Large intestine (tissue), 3 donors: ENCODE measurements at regions not wholly inside any gene's neighbourhood (a gene's known extent, or its start where the extent isn't known, plus 50 kb on each side); places are given as distances from the start of the nearest gene placed in this dataset.
A peak's percentile ranks its signal among the peaks of the same experiment; 100 is the strongest.

Experiments used
- DNase-seq, 2 donors: peaks; one replicate each; pipeline versions ENCODE4 v3.0.0 to v3.0.0-alpha.2; 2013
- H3K27ac ChIP-seq: one replicate; pipeline ENCODE4 v1.5.1; 2013; ENCODE audit warnings: low read length
- H3K27me3 ChIP-seq: 2 replicates; pipeline ENCODE4 v1.6.1; 2013; ENCODE audit warnings: low read length; ENCODE audit not compliant: control insufficient read depth, insufficient read depth
- H3K36me3 ChIP-seq: 2 replicates; pipeline ENCODE4 v1.6.1; 2013; ENCODE audit warnings: low read length; ENCODE audit not compliant: control insufficient read depth, insufficient read depth
- H3K4me1 ChIP-seq: one replicate; pipeline ENCODE4 v1.6.1; 2013; ENCODE audit warnings: low read length; ENCODE audit not compliant: control insufficient read depth, insufficient read depth
- H3K4me3 ChIP-seq: one replicate; pipeline ENCODE4 v1.5.1; 2013; ENCODE audit warnings: low read length
- H3K9me3 ChIP-seq: one replicate; pipeline ENCODE4 v1.6.1; 2013; ENCODE audit warnings: mild to moderate bottlenecking, low read depth, low read length, moderate library complexity; ENCODE audit not compliant: control insufficient read depth
- WGBS: methylation state at CpG from one replicate; pipeline ENCODE4 v1.1.5; 2013; ENCODE audit warnings: low lambda C conversion rate; ENCODE audit not compliant: insufficient coverage; 5-methylcytosine and 5-hydroxymethylcytosine counted together

- Histone ChIP-seq H3K27me3 (peaks cover 2% of the 10 kb centered on the region), H3K9me3 (no peaks in the 10 kb centered on the region), H3K4me3 (no peak overlapping the region), H3K4me1 (no peaks in the 10 kb centered on the region), H3K27ac (no peak overlapping the region), H3K36me3 (no peaks in the 10 kb centered on the region)
- 100% methylated on average over 1 of the region's 2 CpGs for WGBS
- DNase-seq = no peak
Measured at GRCh38 chr9:108544866-108545265, 310.9 kb downstream of the ACTL7B start.

GRCh38 chr9:108543251-108543778 lies 312.5 kb downstream of the ACTL7B start:
- no peak overlapping the region for H3K4me3 ChIP-seq
- no peak overlapping the region for H3K27ac ChIP-seq
- H3K4me1 ChIP-seq = no peaks in the 10 kb centered on the region
- H3K36me3 ChIP-seq = no peaks in the 10 kb centered on the region
- peaks cover 2% of the 10 kb centered on the region for H3K27me3 ChIP-seq
- peak in 1 of 2 donors; percentile 11 for DNase-seq
- no CpG with 5 or more reads among the region's 5 CpGs for WGBS
- H3K9me3 ChIP-seq = no peaks in the 10 kb centered on the region

- Histone ChIP-seq H3K9me3 (no peaks in the 10 kb centered on the region), H3K27ac (no peak overlapping the region), H3K36me3 (no peaks in the 10 kb centered on the region), H3K4me3 (no peak overlapping the region), H3K27me3 (peaks cover 7% of the 10 kb centered on the region), H3K4me1 (no peaks in the 10 kb centered on the region)
- no peak for DNase-seq
- WGBS = 100% methylated on average over 1 of the region's 7 CpGs
Measured at GRCh38 chr9:108537756-108538155, 318.0 kb downstream of the ACTL7B start.

- WGBS = 57% methylated on average over 1 of the region's 2 CpGs
- Histone ChIP-seq H3K4me3 (no peak overlapping the region), H3K4me1 (no peaks in the 10 kb centered on the region), H3K9me3 (no peaks in the 10 kb centered on the region), H3K27me3 (peaks cover 7% of the 10 kb centered on the region), H3K36me3 (no peaks in the 10 kb centered on the region), H3K27ac (no peak overlapping the region)
- DNase-seq = peak; percentile 17 to 19
Measured at GRCh38 chr9:108536836-108537601, 318.8 kb downstream of the ACTL7B start.

GRCh38 chr9:108535526-108535925 lies 320.3 kb downstream of the ACTL7B start:
- H3K4me1 ChIP-seq = no peaks in the 10 kb centered on the region
- no peak for DNase-seq
- WGBS = no CpG with 5 or more reads among the region's 3 CpGs
- no peaks in the 10 kb centered on the region for H3K36me3 ChIP-seq
- H3K27ac ChIP-seq = no peak overlapping the region
- peaks cover 5% of the 10 kb centered on the region for H3K27me3 ChIP-seq
- H3K9me3 ChIP-seq = no peaks in the 10 kb centered on the region
- H3K4me3 ChIP-seq = no peak overlapping the region

GRCh38 chr9:108534741-108535140 lies 321.0 kb downstream of the ACTL7B start:
- H3K27me3 ChIP-seq = peaks cover 5% of the 10 kb centered on the region
- no peak for DNase-seq
- H3K27ac ChIP-seq = no peak overlapping the region
- WGBS = no CpG with 5 or more reads among the region's 2 CpGs
- H3K36me3 ChIP-seq = no peaks in the 10 kb centered on the region
- H3K4me3 ChIP-seq = no peak overlapping the region
- H3K9me3 ChIP-seq = peaks cover 6% of the 10 kb centered on the region
- no peaks in the 10 kb centered on the region for H3K4me1 ChIP-seq

GRCh38 chr9:108530141-108530540 lies 325.6 kb downstream of the ACTL7B start:
- Histone ChIP-seq H3K27ac (no peak overlapping the region), H3K36me3 (no peaks in the 10 kb centered on the region), H3K4me3 (no peak overlapping the region), H3K9me3 (peaks cover 6% of the 10 kb centered on the region), H3K27me3 (peaks cover 11% of the 10 kb centered on the region), H3K4me1 (no peaks in the 10 kb centered on the region)
- DNase-seq = no peak
- no CpG with 5 or more reads among the region's 29 CpGs for whole genome bisulfite sequencing

- Histone ChIP-seq H3K4me1 (no peaks in the 10 kb centered on the region), H3K27ac (no peak overlapping the region), H3K27me3 (peaks cover 6% of the 10 kb centered on the region), H3K9me3 (peaks cover 6% of the 10 kb centered on the region), H3K4me3 (no peak overlapping the region), H3K36me3 (no peaks in the 10 kb centered on the region)
- WGBS = 67% methylated on average over 1 of the region's 5 CpGs
- DNase-seq = no peak
Measured at GRCh38 chr9:108528231-108528630, 327.6 kb downstream of the ACTL7B start.

GRCh38 chr9:108526518-108526917 lies 329.3 kb downstream of the ACTL7B start:
- Histone ChIP-seq H3K4me1 (no peaks in the 10 kb centered on the region), H3K27me3 (peaks cover 6% of the 10 kb centered on the region), H3K27ac (no peak overlapping the region), H3K9me3 (peaks cover 6% of the 10 kb centered on the region), H3K4me3 (no peak overlapping the region), H3K36me3 (no peaks in the 10 kb centered on the region)
- WGBS = 33% methylated on average over 1 of the region's 1 CpG
- DNase-seq = no peak

- DNase-seq = no peak
- 90% methylated on average over 4 of the region's 4 CpGs for WGBS
Measured at GRCh38 chr9:108525186-108525585, 330.6 kb downstream of the ACTL7B start.

More at GRCh38 chr9:108525186-108525585, 330.6 kb downstream of the ACTL7B start:
- no peaks in the 10 kb centered on the region for H3K36me3 ChIP-seq
- H3K4me1 ChIP-seq = no peaks in the 10 kb centered on the region
- H3K9me3 ChIP-seq = peaks cover 4% of the 10 kb centered on the region
- H3K4me3 ChIP-seq = no peak overlapping the region
- no peak overlapping the region for H3K27ac ChIP-seq
- H3K27me3 ChIP-seq = peaks cover 6% of the 10 kb centered on the region
